ENCODE measurements at regions not wholly inside any gene's neighbourhood (a gene's known extent, or its start where the extent isn't known, plus 50 kb on each side); places are given as distances from the start of the nearest gene placed in this dataset.
"Not testable (repeated sequence)": the region's sequence is repeated elsewhere in the genome, so short reads cannot be mapped to it uniquely, and the experiment has no call there.

- DNase-seq = no peak
- no peaks in the 10 kb centered on the region for H3K36me3 ChIP-seq
Measured at GRCh38 chr10:30691639-30692015, 62.1 kb upstream of the LYZL2 start.

GRCh38 chr10:30690948-30691638, 61.5 kb upstream of the LYZL2 start:
- not testable (repeated sequence) for DNase-seq; H3K36me3 ChIP-seq; H3K27ac ChIP-seq; H3K27me3 ChIP-seq; ATAC-seq (ENCODE audit: low FRiP score in 2 of 2); H3K9me3 ChIP-seq; H3K4me3 ChIP-seq; H3K4me1 ChIP-seq
- 85 to 94% methylated on average over 24 of the region's 24 CpGs for WGBS, 2 donors

More at GRCh38 chr10:30691639-30692015, 62.1 kb upstream of the LYZL2 start:
- H3K27me3 ChIP-seq = no peaks in the 10 kb centered on the region
- no peaks in the 10 kb centered on the region for H3K9me3 ChIP-seq
- no peak overlapping the region for H3K27ac ChIP-seq
- no peak overlapping the region for H3K4me3 ChIP-seq
- WGBS, 2 donors = 92 to 96% methylated on average over 13 of the region's 13 CpGs
- no peak for TF ChIP-seq EP300 (IDR thresholded peaks at IDR 0.05)
- TF ChIP-seq POLR2A (IDR thresholded peaks at IDR 0.05) = no peak
- TF ChIP-seq CTCF (IDR thresholded peaks at IDR 0.05) = no peak
- no peak for TF ChIP-seq POLR2AphosphoS5 (IDR thresholded peaks at IDR 0.05)
- peak in 1 of 2 donors; percentile 29 for ATAC-seq (ENCODE audit: low FRiP score in 2 of 2)
- H3K4me1 ChIP-seq = peaks cover 0 to 7% (median 5%) of the 10 kb centered on the region in 4 donors

GRCh38 chr10:30688456-30688855, 58.9 kb upstream of the LYZL2 start:
- no peaks in the 10 kb centered on the region for H3K36me3 ChIP-seq

GRCh38 chr10:30687698-30688213, 58.2 kb upstream of the LYZL2 start:
- DNase-seq (peak; percentile 68 to 86), ATAC-seq (ENCODE audit: low FRiP score in 2 of 2) (peak; percentile 47 to 89)
- 0 to 1% methylated on average over 7 of the region's 7 CpGs for WGBS, 2 donors
- no peak overlapping the region for H3K4me3 ChIP-seq
- H3K4me1 ChIP-seq = peaks cover 0 to 7% (median 5%) of the 10 kb centered on the region in 4 donors
- H3K27me3 ChIP-seq = no peaks in the 10 kb centered on the region
- no peaks in the 10 kb centered on the region for H3K36me3 ChIP-seq
- TF ChIP-seq POLR2AphosphoS5 (IDR thresholded peaks at IDR 0.05) = no peak
- TF ChIP-seq CTCF (IDR thresholded peaks at IDR 0.05) = peak; percentile 63 to 88 (median 77)
- no peak for TF ChIP-seq POLR2A (IDR thresholded peaks at IDR 0.05)
- no peak for TF ChIP-seq EP300 (IDR thresholded peaks at IDR 0.05)
- H3K9me3 ChIP-seq = no peaks in the 10 kb centered on the region
- H3K27ac ChIP-seq = no peak overlapping the region

More at GRCh38 chr10:30688456-30688855, 58.9 kb upstream of the LYZL2 start:
- Histone ChIP-seq H3K27ac (no peak overlapping the region), H3K4me3 (no peak overlapping the region), H3K4me1 (peaks cover 0 to 7% (median 5%) of the 10 kb centered on the region in 4 donors), H3K27me3 (no peaks in the 10 kb centered on the region), H3K9me3 (no peaks in the 10 kb centered on the region)
- DNase-seq (no peak), ATAC-seq (ENCODE audit: low FRiP score in 2 of 2) (no peak)
- no peak for TF ChIP-seq EP300 (IDR thresholded peaks at IDR 0.05)
- no peak for TF ChIP-seq POLR2A (IDR thresholded peaks at IDR 0.05)
- TF ChIP-seq CTCF (IDR thresholded peaks at IDR 0.05) = no peak
- TF ChIP-seq POLR2AphosphoS5 (IDR thresholded peaks at IDR 0.05) = no peak
- WGBS, 2 donors = 36 to 41% methylated on average over 4 of the region's 4 CpGs

- DNase-seq (no peak), ATAC-seq (ENCODE audit: low FRiP score in 2 of 2) (no peak)
- Histone ChIP-seq H3K27me3 (no peaks in the 10 kb centered on the region), H3K27ac (no peak overlapping the region), H3K4me1 (peaks cover 0 to 7% (median 5%) of the 10 kb centered on the region in 4 donors), H3K36me3 (no peaks in the 10 kb centered on the region), H3K9me3 (no peaks in the 10 kb centered on the region), H3K4me3 (no peak overlapping the region)
- WGBS, 2 donors = 62 to 63% methylated on average over 3 of the region's 3 CpGs
- TF ChIP-seq EP300 (IDR thresholded peaks at IDR 0.05) = no peak
- no peak for TF ChIP-seq CTCF (IDR thresholded peaks at IDR 0.05)
- no peak for TF ChIP-seq POLR2A (IDR thresholded peaks at IDR 0.05)
- TF ChIP-seq POLR2AphosphoS5 (IDR thresholded peaks at IDR 0.05) = no peak
Measured at GRCh38 chr10:30686708-30687107, 57.2 kb upstream of the LYZL2 start.
